NT2/D1 (cell line): ENCODE measurements at regions not wholly inside any gene's neighbourhood (a gene's known extent, or its start where the extent isn't known, plus 50 kb on each side); places are given as distances from the start of the nearest gene placed in this dataset.

Source experiments
- DNase-seq: peaks from one replicate; pipeline ENCODE4 v3.0.0-alpha.2; 2011; ENCODE audit warnings: low read depth, low spot score
- H3K27me3 ChIP-seq: 2 replicates; pipeline ENCODE4 v1.6.0; 2011; ENCODE audit warnings: mild to moderate bottlenecking; ENCODE audit not compliant: insufficient read length, insufficient read depth
- H3K36me3 ChIP-seq: 2 replicates; pipeline ENCODE4 v1.6.1; 2011; ENCODE audit warnings: mild to moderate bottlenecking, low read length, mixed read lengths; ENCODE audit not compliant: insufficient read depth, insufficient read length
- H3K4me1 ChIP-seq: 2 replicates; pipeline ENCODE4 v1.5.1; 2011; ENCODE audit not compliant: insufficient read depth, insufficient read length
- H3K4me3 ChIP-seq: 2 replicates; pipeline ENCODE4 v1.5.1; 2011; ENCODE audit warnings: low read depth; ENCODE audit not compliant: insufficient read length
- H3K9ac ChIP-seq: 2 replicates; pipeline ENCODE4 v1.6.0; 2011; ENCODE audit warnings: low read depth; ENCODE audit not compliant: insufficient read length
- H3K9me3 ChIP-seq: 2 replicates; pipeline ENCODE4 v1.5.1; 2011; ENCODE audit warnings: mild to moderate bottlenecking, low read length; ENCODE audit not compliant: insufficient read depth
- SUZ12 ChIP-seq: IDR thresholded peaks from 2 replicates; pipeline ENCODE4 v1.6.1; 2011; ENCODE audit not compliant: insufficient read length, insufficient read depth; ENCODE audit errors: extremely low read depth
- YY1 ChIP-seq: IDR thresholded peaks from 2 replicates; pipeline ENCODE4 v1.6.1; 2011; ENCODE audit not compliant: insufficient read length, insufficient read depth
- ZNF274 ChIP-seq: IDR thresholded peaks from 2 replicates; pipeline ENCODE4 v1.6.1; 2011; ENCODE audit warnings: mild to moderate bottlenecking, low read depth, low read length

GRCh38 chr15:25238716-25239470 lies 199.9 kb downstream of the UBE3A start:
- Histone ChIP-seq H3K36me3 (no peaks in the 10 kb centered on the region), H3K9me3 (no peaks in the 10 kb centered on the region)

GRCh38 chr15:25239471-25240345 lies 199.1 kb downstream of the UBE3A start:
- DNase-seq = no peak
- no peaks in the 10 kb centered on the region for H3K9me3 ChIP-seq
- no peak overlapping the region for H3K4me3 ChIP-seq
- no peaks in the 10 kb centered on the region for H3K4me1 ChIP-seq
- no peaks in the 10 kb centered on the region for H3K36me3 ChIP-seq
- no peak for TF ChIP-seq YY1
- TF ChIP-seq SUZ12 = no peak
- TF ChIP-seq ZNF274 = no peak
- H3K27me3 ChIP-seq = no peaks in the 10 kb centered on the region
- H3K9ac ChIP-seq = no peak overlapping the region

More at GRCh38 chr15:25238716-25239470, 199.9 kb downstream of the UBE3A start:
- no peaks in the 10 kb centered on the region for H3K4me1 ChIP-seq
- H3K9ac ChIP-seq = no peak overlapping the region
- H3K27me3 ChIP-seq = no peaks in the 10 kb centered on the region
- no peak for DNase-seq
- H3K4me3 ChIP-seq = no peak overlapping the region
- TF ChIP-seq SUZ12 (no peak), YY1 (no peak), ZNF274 (no peak)

- Histone ChIP-seq H3K9me3 (no peaks in the 10 kb centered on the region), H3K9ac (no peak overlapping the region), H3K4me3 (no peak overlapping the region), H3K27me3 (no peaks in the 10 kb centered on the region), H3K36me3 (no peaks in the 10 kb centered on the region), H3K4me1 (no peaks in the 10 kb centered on the region)
- no peak for DNase-seq
- TF ChIP-seq YY1 (no peak), SUZ12 (no peak), ZNF274 (no peak)
Measured at GRCh38 chr15:25240461-25241021, 198.3 kb downstream of the UBE3A start.

GRCh38 chr15:25241241-25241801 lies 197.5 kb downstream of the UBE3A start:
- TF ChIP-seq ZNF274 (no peak), SUZ12 (no peak), YY1 (no peak)
- no peak overlapping the region for H3K4me3 ChIP-seq
- no peak overlapping the region for H3K9ac ChIP-seq
- no peaks in the 10 kb centered on the region for H3K36me3 ChIP-seq
- no peaks in the 10 kb centered on the region for H3K27me3 ChIP-seq
- no peaks in the 10 kb centered on the region for H3K4me1 ChIP-seq
- no peak for DNase-seq
- no peaks in the 10 kb centered on the region for H3K9me3 ChIP-seq

GRCh38 chr15:25242166-25242879 lies 196.5 kb downstream of the UBE3A start:
- no peaks in the 10 kb centered on the region for H3K27me3 ChIP-seq
- no peak overlapping the region for H3K4me3 ChIP-seq
- no peaks in the 10 kb centered on the region for H3K36me3 ChIP-seq
- no peak overlapping the region for H3K9ac ChIP-seq
- no peaks in the 10 kb centered on the region for H3K4me1 ChIP-seq
- TF ChIP-seq ZNF274 (no peak), SUZ12 (no peak), YY1 (no peak)
- H3K9me3 ChIP-seq = no peaks in the 10 kb centered on the region; the same call in 1 of the 2 replicates
- no peak for DNase-seq

GRCh38 chr15:25242957-25243799 lies 195.6 kb downstream of the UBE3A start:
- DNase-seq = no peak
- no peak overlapping the region for H3K9ac ChIP-seq
- no peaks in the 10 kb centered on the region for H3K27me3 ChIP-seq
- no peaks in the 10 kb centered on the region; the same call in 1 of the 2 replicates for H3K9me3 ChIP-seq
- TF ChIP-seq YY1 = no peak
- TF ChIP-seq SUZ12 = no peak
- TF ChIP-seq ZNF274 = no peak
- no peak overlapping the region for H3K4me3 ChIP-seq
- no peaks in the 10 kb centered on the region for H3K36me3 ChIP-seq
- H3K4me1 ChIP-seq = no peaks in the 10 kb centered on the region
